CD14-positive monocyte (primary cell): ENCODE measurements at regions not wholly inside any gene's neighbourhood (a gene's known extent, or its start where the extent isn't known, plus 50 kb on each side); places are given as distances from the start of the nearest gene placed in this dataset.

Experiments used
- DNase-seq, 3 donors: peaks; one replicate each; pipeline ENCODE4 v3.0.0-alpha.2; 2011 to 2022
- H2AFZ ChIP-seq: 2 replicates; pipeline ENCODE4 v1.6.0; 2012; ENCODE audit warnings: mild to moderate bottlenecking, low read depth, low read length, inconsistent platforms; ENCODE audit not compliant: insufficient read depth, poor library complexity, severe bottlenecking
- H3K27ac ChIP-seq, 2 donors: 1 replicate in 1 of 2; 2 replicates in 1 of 2; pipeline ENCODE4 v1.5.1; 2012 to 2013; ENCODE audit warnings: low read length in 2 of 2, control low read depth in 1 of 2, inconsistent platforms in 1 of 2, low read depth in 1 of 2, mild to moderate bottlenecking in 1 of 2
- H3K27me3 ChIP-seq, 2 donors: one replicate each; pipeline versions ENCODE4 v1.6.0 to v1.6.1; 2011 to 2013; ENCODE audit warnings: low read length in 2 of 2; ENCODE audit not compliant: control insufficient read depth in 2 of 2, insufficient read depth in 2 of 2
- H3K36me3 ChIP-seq, 2 donors: replicated peaks in 1 of 2; 1 replicate in 1 of 2; 2 replicates in 1 of 2; pipeline versions ENCODE4 v1.5.1 to v1.6.1; 2012 to 2013; ENCODE audit warnings: low read length in 2 of 2, control low read depth in 1 of 2, inconsistent platforms in 1 of 2, mild to moderate bottlenecking in 1 of 2; ENCODE audit not compliant: insufficient read depth in 2 of 2, control insufficient read depth in 1 of 2
- H3K4me1 ChIP-seq, 2 donors: 1 replicate in 1 of 2; 2 replicates in 1 of 2; pipeline versions ENCODE4 v1.5.1 to v1.6.1; 2012 to 2013; ENCODE audit warnings: low read length in 2 of 2, control low read depth in 1 of 2, inconsistent platforms in 1 of 2, mild to moderate bottlenecking in 1 of 2, moderate library complexity in 1 of 2; ENCODE audit not compliant: insufficient read depth in 2 of 2, control insufficient read depth in 1 of 2
- H3K4me2 ChIP-seq: replicated peaks from 2 replicates; pipeline ENCODE3; 2012; ENCODE audit warnings: low read length, moderate library complexity, mild to moderate bottlenecking; ENCODE audit not compliant: poor library complexity, severe bottlenecking; ENCODE audit errors: extremely low read depth
- H3K4me3 ChIP-seq, 3 experiments: fragments of 200-600 bp in 1 of 3; sonication (generic) in 1 of 3; replicated peaks in 1 of 3; 1 replicate in 2 of 3; 2 replicates in 1 of 3; pipeline ENCODE4 v1.5.1; 2011 to 2013; ENCODE audit warnings: low read length in 3 of 3, mild to moderate bottlenecking in 3 of 3, control low read depth in 2 of 3, low read depth in 2 of 3, inconsistent platforms in 1 of 3, moderate library complexity in 1 of 3
- H3K79me2 ChIP-seq: 2 replicates; pipeline ENCODE4 v1.6.0; 2012; ENCODE audit warnings: mild to moderate bottlenecking, control low read depth, inconsistent platforms, low read length, moderate library complexity; ENCODE audit not compliant: insufficient read depth
- H3K9ac ChIP-seq: 2 replicates; pipeline ENCODE4 v1.6.0; 2017; ENCODE audit warnings: low read length, mild to moderate bottlenecking; ENCODE audit not compliant: insufficient read depth, poor library complexity, severe bottlenecking
- H3K9me3 ChIP-seq, 2 donors: replicated peaks in 1 of 2; 1 replicate in 1 of 2; 2 replicates in 1 of 2; pipeline versions ENCODE4 v1.5.1 to v1.6.1; 2012 to 2013; ENCODE audit warnings: low read length in 2 of 2, control low read depth in 1 of 2; ENCODE audit not compliant: control insufficient read depth in 1 of 2, insufficient read depth in 1 of 2
- H4K20me1 ChIP-seq: 2 replicates; pipeline ENCODE4 v1.6.0; 2012; ENCODE audit warnings: mild to moderate bottlenecking, low read length, control low read depth, moderate library complexity; ENCODE audit not compliant: insufficient read depth
- H3K27ac Mint-ChIP-seq, 7 donors: one replicate each; pipeline ENCODE4 v1.8.0; 2020; ENCODE audit warnings: mild to moderate bottlenecking in 7 of 7, mixed read lengths in 7 of 7, moderate library complexity in 6 of 7, inconsistent platforms in 2 of 7
- H3K27me3 Mint-ChIP-seq, 3 donors: one replicate each; pipeline ENCODE4 v1.8.0; 2021 to 2022; ENCODE audit warnings: low read depth in 3 of 3, mild to moderate bottlenecking in 3 of 3, mixed read lengths in 3 of 3, moderate library complexity in 3 of 3, inconsistent platforms in 1 of 3
- H3K36me3 Mint-ChIP-seq, 2 donors: one replicate each; pipeline ENCODE4 v1.8.0; 2020; ENCODE audit warnings: mixed read lengths in 2 of 2, inconsistent platforms in 1 of 2, mild to moderate bottlenecking in 1 of 2
- H3K4me1 Mint-ChIP-seq: one replicate; pipeline ENCODE4 v1.8.0; 2020; ENCODE audit warnings: mild to moderate bottlenecking, mixed read lengths
- H3K4me3 Mint-ChIP-seq, 2 donors: one replicate each; pipeline ENCODE4 v1.8.0; 2020; ENCODE audit warnings: mild to moderate bottlenecking in 2 of 2, mixed read lengths in 2 of 2, moderate library complexity in 1 of 2
- H3K9me3 Mint-ChIP-seq, 7 donors: one replicate each; pipeline ENCODE4 v1.8.0; 2020 to 2022; ENCODE audit warnings: mixed read lengths in 7 of 7, mild to moderate bottlenecking in 6 of 7, moderate library complexity in 6 of 7, inconsistent platforms in 2 of 7
- WGBS: methylation state at CpG from one replicate; pipeline ENCODE4 v1.1.5; 2013; ENCODE audit warnings: missing lambda C conversion rate; ENCODE audit not compliant: insufficient coverage; 5-methylcytosine and 5-hydroxymethylcytosine counted together
- intact Hi-C, 2 donors: fragments of 100-400 bp; cut with micrococcal nuclease; formaldehyde crosslinking; loops; one replicate each; pipeline versions ENCODE4 v1.15.0 to v1.15.1; 2023
- TF ChIP-seq, protein P1 (sequence below): fragments of 200-600 bp; IDR thresholded peaks from one replicate; pipeline ENCODE4 v1.8.0; 2022; ENCODE audit warnings: antibody characterized with exemption, mild to moderate bottlenecking

DNA sequence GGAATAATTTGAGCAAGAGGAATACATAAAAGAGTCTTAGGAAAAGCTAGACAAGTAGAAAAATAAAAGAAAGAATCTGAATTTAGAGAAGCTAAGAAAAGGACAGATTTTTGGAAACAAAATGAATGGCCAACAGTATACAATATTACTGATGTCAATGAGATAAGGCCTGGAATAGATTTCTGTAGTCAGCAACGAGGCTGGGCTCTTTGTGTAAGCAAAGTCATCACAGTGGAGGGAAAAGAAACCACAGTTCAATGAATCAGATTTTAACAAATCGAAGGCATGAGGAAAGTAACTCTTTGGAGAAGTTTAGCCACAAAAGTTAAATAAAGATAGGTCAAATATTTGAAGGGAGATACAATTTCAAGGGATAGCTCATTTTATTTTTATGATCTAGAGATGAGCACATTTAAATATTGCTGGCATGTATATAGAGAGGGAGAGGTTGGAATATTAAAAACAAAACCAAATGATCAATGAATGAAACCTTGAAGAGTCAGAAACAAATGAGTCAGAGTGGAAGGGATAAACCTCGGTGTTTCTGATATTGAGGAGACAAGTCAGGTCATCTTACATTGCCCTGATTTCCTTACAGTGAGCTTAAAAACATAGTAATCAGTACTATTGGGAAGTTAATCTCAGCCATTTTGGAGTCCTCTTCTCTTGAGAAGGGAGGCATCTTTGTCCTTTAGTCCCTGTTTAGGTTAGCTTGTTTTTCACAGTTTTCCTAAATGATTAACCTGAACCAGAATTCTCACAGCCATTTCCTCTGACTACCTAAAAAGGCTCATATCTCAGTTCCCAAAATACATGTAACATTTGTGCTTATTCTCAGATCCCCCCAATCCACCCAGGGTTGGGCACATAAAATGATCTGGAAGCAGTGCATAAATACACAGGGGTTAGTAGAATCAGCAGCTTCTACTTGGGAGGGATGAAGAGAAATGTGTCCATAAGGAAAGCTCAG is 620.0 kb upstream of the B3GALT2 start:
- H3K9me3 ChIP-seq: no peaks in the 10 kb centered on the region

DNA sequence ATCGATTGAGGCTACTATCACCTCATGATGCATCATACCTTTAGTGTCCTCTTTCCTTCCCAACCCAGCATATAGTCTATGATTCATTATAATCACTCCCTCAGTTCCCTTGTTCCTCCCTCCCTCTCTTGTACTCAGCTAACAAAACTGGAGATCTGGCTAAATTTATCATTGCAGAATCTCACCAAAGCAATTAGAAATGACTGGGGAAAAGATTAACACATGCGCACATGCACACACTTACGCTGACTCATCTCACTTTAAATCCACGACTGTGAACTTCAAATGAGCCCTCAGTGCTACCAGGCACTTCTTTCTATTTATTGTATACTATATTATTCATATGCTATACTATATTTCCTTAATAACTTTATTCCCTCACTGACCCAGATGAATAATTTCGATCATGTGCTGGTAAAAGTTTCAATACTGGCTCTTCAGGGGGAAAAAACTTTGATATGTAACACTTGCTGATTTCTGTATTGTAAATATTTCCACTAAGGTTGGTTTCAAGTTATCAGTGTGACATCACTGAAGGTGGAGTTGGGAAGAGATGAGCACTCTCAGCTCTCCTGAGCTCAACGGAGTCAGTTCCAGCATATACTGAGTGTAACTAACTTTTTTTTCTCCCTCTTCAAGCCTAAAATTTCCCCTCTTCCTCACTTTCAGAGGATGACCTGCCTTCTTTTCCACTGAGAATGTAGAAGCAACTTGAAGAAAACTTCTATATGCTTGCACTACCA is 613.7 kb upstream of the B3GALT2 start:
- intact Hi-C loops: no loop called here
- Mint-ChIP-seq H3K4me1 (no peaks in the 10 kb centered on the region), H3K36me3 (no peaks in the 10 kb centered on the region), H3K27me3 (peaks cover 0 to 1% (median 0%) of the 10 kb centered on the region in 3 donors), H3K27ac (no peak overlapping the region), H3K9me3 (peaks cover 0 to 9% (median 2%) of the 10 kb centered on the region in 7 donors), H3K4me3 (no peak overlapping the region)
- Histone ChIP-seq H3K27me3 (no peaks in the 10 kb centered on the region), H4K20me1 (no peaks in the 10 kb centered on the region), H2AFZ (no peak overlapping the region), H3K36me3 (no peaks in the 10 kb centered on the region), H3K79me2 (no peaks in the 10 kb centered on the region), H3K4me3 (no peak overlapping the region), H3K4me1 (no peaks in the 10 kb centered on the region), H3K9me3 (no peaks in the 10 kb centered on the region), H3K27ac (no peak overlapping the region), H3K4me2 (no peak overlapping the region), H3K9ac (no peak overlapping the region)
- WGBS: 100% methylated on average over 1 of the region's 6 CpGs
- DNase-seq: no peak
- TF ChIP-seq, protein P1, sequence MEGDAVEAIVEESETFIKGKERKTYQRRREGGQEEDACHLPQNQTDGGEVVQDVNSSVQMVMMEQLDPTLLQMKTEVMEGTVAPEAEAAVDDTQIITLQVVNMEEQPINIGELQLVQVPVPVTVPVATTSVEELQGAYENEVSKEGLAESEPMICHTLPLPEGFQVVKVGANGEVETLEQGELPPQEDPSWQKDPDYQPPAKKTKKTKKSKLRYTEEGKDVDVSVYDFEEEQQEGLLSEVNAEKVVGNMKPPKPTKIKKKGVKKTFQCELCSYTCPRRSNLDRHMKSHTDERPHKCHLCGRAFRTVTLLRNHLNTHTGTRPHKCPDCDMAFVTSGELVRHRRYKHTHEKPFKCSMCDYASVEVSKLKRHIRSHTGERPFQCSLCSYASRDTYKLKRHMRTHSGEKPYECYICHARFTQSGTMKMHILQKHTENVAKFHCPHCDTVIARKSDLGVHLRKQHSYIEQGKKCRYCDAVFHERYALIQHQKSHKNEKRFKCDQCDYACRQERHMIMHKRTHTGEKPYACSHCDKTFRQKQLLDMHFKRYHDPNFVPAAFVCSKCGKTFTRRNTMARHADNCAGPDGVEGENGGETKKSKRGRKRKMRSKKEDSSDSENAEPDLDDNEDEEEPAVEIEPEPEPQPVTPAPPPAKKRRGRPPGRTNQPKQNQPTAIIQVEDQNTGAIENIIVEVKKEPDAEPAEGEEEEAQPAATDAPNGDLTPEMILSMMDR: no peak

More for the DNA sequence above, 620.0 kb upstream of the B3GALT2 start:
- peaks cover 0 to 8% (median 4%) of the 10 kb centered on the region in 7 donors for H3K9me3 Mint-ChIP-seq
- no peak for DNase-seq
- intact Hi-C loops: no loop called here
- H4K20me1 ChIP-seq: no peaks in the 10 kb centered on the region
- TF ChIP-seq, protein P1: no peak
- H3K9ac ChIP-seq: no peak overlapping the region
- WGBS: no CpG with 5 or more reads among the region's 3 CpGs
- no peaks in the 10 kb centered on the region for H3K36me3 ChIP-seq
- H3K79me2 ChIP-seq: no peaks in the 10 kb centered on the region
- peaks cover 0 to 1% (median 0%) of the 10 kb centered on the region in 3 donors for H3K27me3 Mint-ChIP-seq
- H3K27ac ChIP-seq: no peak overlapping the region
- no peaks in the 10 kb centered on the region for H3K4me1 Mint-ChIP-seq
- H3K4me3 ChIP-seq: no peak overlapping the region
- H3K4me2 ChIP-seq: no peak overlapping the region
- no peaks in the 10 kb centered on the region for H3K36me3 Mint-ChIP-seq
- H3K27me3 ChIP-seq: no peaks in the 10 kb centered on the region
- no peak overlapping the region for H3K4me3 Mint-ChIP-seq
- H3K4me1 ChIP-seq: no peaks in the 10 kb centered on the region
- no peak overlapping the region for H3K27ac Mint-ChIP-seq
- no peak overlapping the region for H2AFZ ChIP-seq
